ENCODE measurements at regions not wholly inside any gene's neighbourhood (a gene's known extent, or its start where the extent isn't known, plus 50 kb on each side); places are given as distances from the start of the nearest gene placed in this dataset.
"Not testable (repeated sequence)": the region's sequence is repeated elsewhere in the genome, so short reads cannot be mapped to it uniquely, and the experiment has no call there.

DNA sequence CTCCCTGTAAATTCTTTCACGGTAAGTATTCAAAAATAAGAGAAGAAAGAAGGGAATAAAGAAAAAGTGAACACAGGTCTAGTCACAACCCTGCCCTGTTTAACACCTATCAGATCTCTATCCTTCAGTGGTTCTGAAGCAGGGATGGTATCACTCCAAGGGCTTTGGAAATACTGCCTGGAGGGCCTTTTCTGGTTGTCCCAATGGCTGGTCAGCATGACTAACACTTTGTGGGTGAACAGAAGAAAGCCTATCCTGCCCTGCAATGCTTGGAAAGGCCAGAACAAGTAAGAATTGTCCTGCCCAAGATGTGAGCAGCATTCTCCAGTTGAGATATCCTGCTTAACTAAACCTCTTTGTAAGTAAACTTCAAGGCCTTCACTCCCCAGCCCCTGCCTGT lies 124.9 kb downstream of the TMEM167A start:
- DNase-seq: no peak

DNA sequence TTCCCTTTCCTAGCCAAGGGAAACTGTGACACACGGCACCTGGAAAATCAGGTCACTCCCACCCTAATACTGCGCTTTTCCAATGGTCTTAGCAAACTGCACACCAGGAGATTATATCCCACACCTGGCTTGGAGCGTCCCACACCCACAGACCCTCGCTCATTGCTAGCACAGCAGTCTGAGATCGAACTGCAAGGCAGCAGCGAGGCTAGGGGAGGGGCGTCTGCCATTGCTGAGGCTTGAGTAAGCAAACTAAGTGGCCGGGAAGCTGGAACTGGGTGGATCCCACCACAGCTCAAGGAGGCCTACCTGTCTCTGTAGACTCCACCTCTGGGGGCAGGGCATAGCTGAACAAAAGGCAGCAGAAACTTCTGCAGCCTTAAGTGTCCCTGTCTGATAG lies 132.9 kb downstream of the TMEM167A start:
- not testable (repeated sequence) for DNase-seq

DNA sequence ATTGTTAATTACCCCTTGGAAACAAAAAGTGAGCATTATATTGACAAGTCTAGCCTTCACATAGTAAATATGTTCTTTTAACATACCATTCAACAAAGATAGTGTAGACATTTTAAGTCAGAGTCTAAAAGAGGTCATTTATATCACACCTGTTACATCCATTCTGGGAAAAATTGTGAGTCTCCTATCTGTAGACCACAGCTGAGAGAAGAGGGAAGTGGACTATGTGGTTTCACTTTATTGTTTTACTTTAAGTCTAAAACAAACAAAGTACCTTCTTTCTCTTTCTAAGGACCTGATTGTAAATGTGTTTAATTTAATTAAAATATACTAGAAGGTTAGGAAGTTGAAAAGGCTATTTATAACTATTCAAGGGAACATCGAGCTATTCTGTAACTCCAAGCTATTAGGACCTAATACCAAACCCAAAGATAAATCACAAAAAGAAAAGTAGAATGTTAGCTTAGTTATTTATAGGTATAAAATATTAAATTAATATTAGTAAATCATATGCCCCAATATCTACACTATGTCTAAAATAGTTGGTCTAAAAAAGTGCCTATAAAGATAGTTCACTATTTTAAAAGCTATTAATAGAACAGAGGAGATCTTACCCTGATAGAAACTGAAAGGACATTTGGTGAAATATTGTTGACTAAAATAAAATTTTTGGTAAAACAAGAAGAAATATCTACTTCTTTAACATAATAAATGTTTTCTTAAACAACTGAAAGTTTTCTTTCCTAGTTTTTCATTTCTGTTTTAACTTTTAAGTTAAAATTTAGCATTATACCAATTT lies 134.9 kb downstream of the TMEM167A start:
- DNase-seq: no peak

DNA sequence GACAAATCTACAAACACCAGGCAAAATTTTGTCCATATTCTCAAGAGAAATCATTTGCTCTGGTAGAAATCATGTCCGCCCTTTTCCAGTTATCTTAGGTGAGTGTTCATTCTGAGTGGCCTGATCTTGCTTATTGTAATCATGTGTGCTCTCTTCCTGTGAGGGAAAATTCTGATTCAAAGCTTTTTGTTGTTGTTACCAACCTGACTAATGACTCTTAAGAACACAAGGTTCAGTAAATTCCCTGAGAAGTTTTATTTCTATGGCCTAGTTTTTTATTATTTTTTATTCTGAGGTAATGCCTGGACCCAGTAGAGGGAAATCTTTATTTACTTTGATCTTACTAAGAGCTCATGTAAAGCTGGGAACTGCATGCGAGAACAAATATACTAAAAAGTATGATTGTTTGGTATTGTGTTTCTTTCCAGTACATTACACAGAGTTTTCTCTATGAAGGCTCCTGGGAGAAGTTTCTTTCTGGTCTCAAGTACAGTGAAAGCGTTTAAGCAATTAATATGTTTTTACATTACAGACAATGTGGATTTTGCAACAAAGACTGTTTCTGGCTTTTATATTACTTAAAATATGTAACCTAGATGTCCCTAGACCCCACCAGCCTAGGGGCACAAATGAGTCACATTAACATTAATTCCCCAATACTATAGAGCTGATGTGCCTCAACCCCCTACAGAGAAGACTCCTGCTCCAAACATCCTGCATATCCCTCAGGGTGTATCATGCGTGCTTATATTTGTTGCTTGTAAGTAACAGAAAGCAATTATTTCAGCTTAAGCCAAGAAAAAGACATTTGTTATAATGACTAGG lies 138.1 kb downstream of the TMEM167A start:
- DNase-seq: no peak

DNA sequence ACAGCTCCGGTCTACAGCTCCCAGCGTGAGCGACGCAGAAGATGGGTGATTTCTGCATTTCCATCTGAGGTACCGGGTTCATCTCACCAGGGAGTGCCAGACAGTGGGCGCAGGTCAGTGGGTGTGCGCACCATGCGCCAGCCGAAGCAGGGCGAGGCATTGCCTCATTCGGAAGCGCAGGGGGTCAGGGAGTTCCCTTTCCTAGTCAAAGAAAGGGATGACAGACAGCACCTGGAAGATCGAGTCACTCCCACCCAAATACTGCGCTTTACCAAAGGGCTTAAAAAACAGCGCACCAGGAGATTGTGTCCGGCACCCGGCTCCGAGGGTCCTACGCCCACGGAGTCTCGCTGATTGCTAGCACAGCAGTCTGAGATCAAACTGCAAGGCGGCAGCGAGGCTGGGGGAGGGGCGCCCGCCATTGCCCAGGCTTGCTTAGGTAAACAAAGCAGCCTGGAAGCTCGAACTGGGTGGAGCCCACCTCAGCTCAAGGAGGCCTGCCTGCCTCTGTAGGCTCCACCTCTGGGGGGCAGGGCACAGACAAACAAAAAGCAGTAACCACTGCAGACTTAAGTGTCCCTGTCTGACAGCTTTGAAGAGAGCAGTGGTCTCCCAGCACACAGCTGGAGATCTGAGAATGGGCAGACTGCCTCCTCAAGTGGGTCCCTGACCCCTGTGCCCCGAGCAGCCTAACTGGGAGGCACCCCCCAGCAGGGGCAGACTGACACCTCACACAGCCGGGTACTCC lies 144.5 kb downstream of the TMEM167A start:
- DNase-seq: not testable (repeated sequence)

DNA sequence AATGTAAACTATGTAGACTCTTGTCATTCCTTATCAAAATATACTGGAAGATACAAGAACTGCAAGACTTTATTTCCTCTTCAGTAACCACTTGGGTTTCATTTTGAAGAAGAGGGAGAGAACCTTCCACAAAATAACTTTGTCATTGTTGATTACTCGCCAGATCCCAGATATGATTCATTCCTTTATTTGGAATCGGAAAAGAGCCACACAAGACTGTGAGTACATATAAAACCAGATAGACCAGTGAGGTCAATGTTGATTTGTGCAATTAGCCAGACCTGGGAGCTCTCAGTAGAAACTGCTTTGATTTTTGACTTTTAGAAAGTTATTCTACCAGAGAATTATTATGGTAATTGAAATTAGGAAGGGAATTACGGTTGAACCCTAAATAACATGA lies 146.1 kb downstream of the TMEM167A start:
- DNase-seq: no peak

DNA sequence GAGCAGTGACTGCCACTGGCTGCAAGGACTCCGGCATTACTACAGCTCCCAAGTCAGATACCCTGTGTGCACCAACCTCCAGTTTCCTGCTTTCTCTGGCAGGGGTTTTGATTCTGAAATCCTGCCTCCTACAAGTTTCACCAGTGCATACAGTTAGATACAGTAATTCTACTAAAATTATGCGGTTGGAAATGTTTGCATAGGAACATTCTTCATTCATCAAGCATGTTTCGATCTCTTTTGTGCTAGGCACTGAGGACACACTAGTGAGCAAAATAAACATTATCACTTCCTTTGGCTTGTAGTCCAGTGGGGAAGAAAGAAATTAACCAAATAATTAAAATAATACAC lies 152.2 kb downstream of the TMEM167A start:
- no peak for DNase-seq

DNA sequence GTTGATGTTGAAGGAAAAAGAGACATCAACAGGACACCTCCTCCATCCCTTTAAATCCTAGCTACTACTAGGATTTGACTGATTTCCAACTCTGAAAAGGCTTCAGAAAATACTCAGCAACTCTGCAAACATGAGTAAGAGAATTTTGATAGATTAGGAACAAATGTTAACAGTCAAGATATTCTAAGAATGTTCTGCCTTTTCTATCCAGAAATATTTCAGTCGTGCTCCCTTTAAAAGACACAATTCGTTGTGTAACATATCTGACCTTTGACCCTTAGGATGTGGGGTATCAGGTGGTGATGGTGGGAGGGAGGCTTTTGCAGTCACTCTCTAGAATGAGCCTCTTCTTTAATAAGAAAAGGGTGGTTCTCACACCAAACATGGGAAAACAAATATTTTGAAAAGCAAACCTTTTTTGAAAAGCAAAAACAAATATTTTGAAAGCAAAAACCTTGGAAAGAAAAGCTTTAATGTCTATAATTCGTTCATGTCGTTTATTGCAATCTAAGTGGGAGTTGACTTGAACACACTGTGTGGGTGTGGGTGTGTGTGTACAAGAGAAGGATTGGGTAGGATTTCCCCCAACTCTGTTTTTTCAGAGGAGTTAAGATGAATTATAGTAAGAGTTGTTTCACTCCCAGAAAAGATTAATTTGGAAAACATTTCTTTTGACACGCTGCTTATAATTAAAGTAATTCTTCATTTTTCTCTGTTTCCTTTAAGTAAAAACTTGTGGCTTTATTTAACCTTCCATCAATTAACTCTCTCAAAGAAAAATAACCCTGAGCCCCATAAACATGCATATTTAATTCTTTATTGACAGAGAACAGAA lies 152.8 kb downstream of the TMEM167A start:
- DNase-seq: no peak

DNA sequence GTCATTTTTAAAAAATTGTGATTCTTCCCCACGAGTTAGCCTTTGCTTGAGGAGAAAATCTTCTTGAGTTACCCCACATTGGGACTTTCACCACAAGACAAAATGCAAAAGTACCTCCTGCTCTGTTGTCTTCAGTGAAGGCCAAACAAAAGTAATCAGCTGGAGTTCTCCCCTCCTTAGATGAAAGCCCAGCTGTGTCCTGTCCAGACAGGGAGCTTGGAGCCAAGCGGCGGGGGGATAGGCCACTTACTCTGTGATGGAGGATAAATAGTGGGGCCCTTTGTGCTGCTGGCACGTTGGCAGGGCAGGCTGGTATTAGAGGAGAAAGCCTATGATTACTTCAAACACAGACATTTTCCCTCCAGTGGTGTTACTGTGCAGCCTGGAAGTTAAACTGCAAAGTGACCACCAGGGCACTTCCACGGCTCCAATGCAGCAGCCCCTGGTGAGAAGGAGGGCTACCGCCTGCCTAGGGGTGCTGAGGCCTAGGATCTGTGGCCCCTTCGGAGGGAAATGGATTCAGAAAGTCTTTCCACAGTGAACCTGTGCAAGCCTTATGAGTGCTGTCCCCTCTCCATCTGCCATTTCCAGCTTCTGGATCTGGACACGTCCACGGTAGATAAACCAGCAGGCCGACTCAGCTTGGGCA lies 155.0 kb downstream of the TMEM167A start:
- no peak for DNase-seq

DNA sequence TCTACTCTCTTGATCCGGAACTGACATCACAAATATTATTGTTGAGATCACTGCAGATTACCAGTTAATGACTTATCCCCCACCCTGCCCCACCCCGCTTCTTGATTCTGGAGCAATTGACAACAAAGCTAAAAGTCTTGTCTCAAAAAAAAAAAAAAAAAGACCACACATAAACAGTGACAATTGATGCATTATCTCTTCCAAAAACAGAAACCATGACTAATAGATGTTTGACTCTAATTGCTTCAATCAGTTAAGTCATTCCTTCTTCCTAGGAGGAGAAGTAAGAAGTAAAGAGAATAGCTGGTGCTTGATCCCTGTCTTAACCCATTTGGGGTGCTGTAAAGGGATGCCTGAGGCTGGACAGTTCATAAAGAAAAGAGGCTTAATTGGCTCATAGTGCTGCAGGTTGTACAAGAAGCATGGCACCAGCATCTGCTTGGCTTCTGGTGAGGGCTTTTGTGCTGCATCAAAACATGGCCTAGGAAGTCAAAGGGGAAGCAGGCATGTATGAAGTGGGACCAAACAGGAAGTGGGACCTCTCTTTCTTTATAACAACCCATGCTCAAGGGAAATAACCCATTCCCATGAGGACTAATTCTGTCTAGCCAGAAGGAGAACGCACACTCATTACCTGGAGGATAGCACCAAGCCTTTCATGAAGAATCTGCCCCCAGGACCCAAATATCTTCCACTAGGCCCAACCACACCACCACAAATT lies 158.7 kb downstream of the TMEM167A start:
- DNase-seq: no peak

DNA sequence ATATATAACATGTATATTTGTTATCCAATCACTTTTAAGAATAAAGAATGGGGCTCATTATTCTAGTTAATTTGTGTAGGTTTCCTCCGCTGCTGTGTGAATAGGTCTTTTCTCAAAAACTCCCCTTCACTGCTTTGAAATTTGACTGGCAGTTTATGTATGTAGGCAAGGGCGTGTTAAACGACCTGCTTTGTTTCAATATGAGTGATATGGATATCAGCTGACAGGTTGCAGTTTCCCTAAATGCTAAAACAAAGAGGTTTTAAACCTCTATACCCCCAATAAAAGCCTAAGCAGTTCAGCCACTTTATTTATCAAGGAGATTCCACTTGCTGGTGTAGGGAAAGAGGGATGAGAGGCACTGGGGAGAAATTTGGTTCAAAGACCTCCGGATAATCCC lies 159.6 kb downstream of the TMEM167A start:
- no peak for DNase-seq

DNA sequence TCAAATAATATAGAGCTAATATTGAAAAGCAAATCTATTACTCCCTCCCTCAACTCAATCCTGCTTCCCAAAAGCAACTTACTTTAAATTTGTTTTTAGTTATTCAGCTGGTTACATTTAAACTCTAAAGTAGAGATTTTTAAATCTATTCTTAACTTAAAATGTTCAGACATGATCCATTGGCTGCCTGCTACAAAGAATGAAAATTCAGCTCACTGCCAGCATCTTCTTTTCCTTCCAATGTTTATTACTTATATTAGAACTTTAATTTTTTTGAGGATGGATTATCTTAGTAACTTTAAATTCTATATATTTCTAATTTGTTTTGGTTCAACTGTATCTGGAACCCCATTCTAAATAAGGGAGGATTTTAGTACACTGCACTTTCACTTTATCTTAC lies 163.2 kb downstream of the TMEM167A start:
- DNase-seq: no peak

DNA sequence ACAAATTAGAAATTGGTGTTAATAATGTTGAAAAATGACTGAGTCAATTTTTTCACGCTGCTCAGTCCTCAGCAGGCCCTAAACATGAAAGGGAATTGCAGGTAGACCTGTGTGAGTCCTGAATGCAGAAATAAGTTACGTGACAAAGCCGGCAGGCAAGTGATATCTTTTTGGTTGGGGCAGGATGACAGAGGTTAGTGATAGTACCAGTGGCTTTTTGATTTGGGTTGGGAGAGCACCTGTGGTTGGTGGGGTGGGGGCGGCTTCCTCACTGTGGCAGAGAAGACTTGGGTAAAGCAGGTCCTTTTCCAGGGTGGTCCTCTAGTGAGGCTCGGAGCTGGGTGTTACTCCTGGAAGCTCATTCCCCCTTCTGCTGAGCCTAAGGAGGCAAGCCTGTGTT lies 164.7 kb downstream of the TMEM167A start:
- no peak for DNase-seq

DNA sequence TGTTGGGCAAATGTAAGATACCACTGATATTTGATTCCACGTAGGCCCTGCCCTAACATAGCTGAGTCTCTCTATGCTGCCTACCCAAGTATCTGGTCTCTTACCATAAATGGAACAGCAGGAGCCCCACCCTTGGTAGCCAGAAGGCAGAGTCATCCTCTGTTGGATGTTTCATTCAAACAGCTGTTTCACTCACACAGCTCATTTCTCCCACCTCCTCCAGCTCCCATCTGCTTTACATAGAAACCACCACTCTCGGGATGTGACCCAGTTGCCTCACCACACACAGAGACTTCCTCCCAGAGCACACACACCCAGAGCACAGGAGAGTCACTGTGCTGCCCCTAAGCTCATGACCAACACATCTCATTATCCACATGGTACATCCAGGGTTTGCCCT lies 165.3 kb downstream of the TMEM167A start:
- no peak for DNase-seq

DNA sequence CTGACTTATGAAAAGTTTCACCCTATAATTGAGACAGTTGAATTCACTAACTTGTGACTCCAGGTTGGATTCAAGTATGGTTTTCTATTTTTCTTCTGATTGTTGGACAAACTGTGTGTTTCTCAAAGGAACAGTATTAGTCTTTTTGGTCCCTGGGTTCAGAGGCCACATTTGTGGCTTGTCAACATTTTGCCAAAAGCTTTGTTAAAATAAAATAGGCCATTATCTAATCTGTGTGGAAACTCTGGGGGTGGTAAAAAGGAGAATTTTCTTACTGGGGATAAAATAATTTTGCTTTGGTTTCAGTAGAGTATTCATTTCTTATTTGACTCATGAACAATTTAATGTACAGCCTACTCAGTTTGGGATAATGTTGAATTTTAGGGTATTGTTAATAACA lies 166.3 kb downstream of the TMEM167A start:
- no peak for DNase-seq

DNA sequence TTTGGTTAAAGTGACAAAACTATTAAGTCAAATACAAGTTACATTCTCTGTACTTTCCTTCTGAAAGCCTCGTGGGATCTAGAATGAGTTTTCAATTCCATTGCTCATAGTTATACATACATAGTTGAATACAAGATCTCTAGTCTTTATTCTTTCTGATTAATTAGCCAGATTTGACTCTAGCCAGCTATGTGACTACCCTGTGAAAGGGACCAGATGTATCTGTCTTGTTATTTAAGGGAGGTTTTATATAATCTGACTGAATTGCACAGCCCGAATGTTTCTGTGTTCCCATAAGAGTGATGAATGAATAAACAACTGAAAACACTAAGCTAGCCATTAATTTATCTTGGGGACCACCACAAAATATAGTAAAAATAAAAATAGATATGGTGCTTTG lies 166.7 kb downstream of the TMEM167A start:
- no peak for DNase-seq

DNA sequence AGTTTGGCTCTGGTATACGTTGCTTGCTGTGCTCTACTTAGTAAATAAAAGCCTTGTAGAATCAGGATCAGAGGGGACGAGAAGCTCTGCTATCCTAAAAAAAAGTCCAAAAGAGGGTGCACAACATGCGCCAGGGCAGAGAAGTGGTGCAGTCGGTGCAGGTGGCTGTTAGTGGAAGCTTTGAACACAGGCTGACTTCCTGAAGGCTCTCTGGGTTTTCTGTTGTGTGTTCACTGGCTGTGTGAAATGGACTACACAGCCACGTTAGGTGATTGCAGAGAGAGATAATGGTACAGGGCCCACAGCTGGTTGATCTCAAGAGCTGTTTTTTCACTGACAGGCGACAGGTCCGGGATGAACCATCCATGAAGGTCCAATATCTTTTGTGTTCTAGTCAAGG lies 167.4 kb downstream of the TMEM167A start:
- DNase-seq: no peak

DNA sequence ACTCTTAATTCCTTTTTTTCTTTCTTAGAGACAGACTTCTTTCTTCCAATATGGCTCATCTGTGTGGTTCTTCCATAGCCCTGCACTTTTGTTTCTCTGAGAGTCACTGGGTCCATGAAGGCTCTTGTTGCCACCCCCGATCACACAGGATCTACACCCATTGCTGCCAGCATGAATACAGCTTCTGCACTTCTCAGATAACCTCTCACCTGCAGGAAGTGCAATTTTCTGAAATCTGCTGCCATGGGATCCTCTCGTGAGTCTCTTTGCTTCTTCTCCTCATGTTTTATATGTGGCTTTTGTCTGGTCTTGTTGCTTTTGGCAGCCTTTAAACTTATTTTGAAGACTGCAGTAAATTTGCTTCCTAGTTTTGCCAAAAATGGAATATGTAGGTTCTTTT lies 171.2 kb downstream of the TMEM167A start:
- no peak for DNase-seq

DNA sequence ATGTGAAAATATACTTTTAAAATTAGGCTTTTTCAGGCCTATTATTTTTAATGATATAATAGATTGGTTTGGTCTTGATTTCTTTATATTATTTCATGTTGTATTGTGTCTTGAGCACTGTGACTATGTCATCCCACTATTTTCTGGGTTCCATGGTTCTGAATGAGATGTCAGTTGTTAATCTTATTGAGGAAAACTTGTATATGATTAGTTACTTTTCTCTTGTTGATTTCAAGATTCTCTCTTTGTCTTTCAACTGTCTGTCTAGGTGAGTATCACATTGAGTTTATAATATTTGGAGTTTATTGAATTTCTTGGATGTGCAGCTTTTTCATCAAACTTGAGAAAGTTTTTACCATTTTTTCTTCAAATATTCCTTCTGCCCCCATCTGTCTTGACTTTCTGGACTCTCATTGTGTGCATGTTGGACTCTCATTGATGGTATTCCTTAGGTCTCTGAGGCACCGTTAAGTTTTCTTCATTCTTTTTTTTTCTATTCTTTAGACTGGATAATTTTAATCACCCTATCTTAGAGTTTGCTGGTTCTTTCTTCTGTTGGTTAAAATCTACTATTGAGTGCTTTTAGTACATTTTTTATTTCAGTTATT lies 175.8 kb downstream of the TMEM167A start:
- no peak for DNase-seq

DNA sequence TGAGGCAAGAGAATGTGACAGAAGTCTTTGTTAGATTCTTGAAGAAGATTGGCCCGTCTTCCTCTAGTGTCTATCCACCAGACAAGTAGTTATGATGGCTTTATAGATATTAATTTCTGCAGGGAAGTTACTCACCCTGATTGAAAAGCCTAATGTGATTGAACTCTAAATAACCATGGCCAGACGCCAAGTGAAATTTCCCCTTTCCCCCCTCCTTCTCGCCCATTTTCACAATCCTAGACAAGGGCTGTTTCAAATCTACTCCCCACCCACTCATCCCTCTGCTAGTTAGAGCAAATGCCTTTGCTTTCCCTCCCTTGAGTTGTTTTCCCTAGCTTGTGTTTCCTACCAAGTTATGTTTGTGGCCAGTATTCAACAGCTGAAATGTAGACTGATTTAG lies 182.5 kb downstream of the TMEM167A start:
- DNase-seq: no peak

DNA sequence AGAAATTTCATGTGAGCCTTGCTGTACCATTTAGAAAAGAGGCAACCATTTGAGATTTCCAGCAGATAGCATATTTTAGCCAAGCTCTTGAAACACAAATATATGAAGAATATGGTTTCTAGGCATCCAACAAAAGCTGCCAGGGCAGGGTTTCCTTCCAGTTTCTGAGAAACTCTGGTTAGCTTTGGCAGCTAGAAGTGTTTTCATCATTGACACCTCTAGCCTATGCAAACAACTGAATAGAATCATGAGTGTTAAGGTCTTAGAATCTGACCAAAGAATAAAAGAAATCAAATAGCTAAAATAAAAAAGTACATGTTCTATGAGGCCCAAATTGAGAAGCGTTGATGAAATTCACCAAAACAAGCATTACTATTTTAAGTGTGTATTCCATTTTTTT lies 188.1 kb downstream of the TMEM167A start:
- DNase-seq: no peak
